ENCODE measurements at regions not wholly inside any gene's neighbourhood (a gene's known extent, or its start where the extent isn't known, plus 50 kb on each side); places are given as distances from the start of the nearest gene placed in this dataset.
"Not testable (repeated sequence)": the region's sequence is repeated elsewhere in the genome, so short reads cannot be mapped to it uniquely, and the experiment has no call there.

- DNase-seq (ENCODE audit: low spot score) = no peak
Measured at GRCh38 chr14:104230946-104231345, 92.6 kb downstream of the KIF26A start.

- no peak for DNase-seq (ENCODE audit: low spot score)
Measured at GRCh38 chr14:104232070-104232484, 93.7 kb downstream of the KIF26A start.

GRCh38 chr14:104234007-104234786 lies 95.8 kb downstream of the KIF26A start:
- not testable (repeated sequence) for DNase-seq (ENCODE audit: low spot score)

- DNase-seq (ENCODE audit: low spot score) = no peak
Measured at GRCh38 chr14:104235686-104236085, 97.3 kb downstream of the KIF26A start.

GRCh38 chr14:104237651-104238423 lies 99.5 kb downstream of the KIF26A start:
- no peak for DNase-seq (ENCODE audit: low spot score)

- DNase-seq (ENCODE audit: low spot score) = no peak
Measured at GRCh38 chr14:104238424-104239184, 100.2 kb downstream of the KIF26A start.

- DNase-seq (ENCODE audit: low spot score) = no peak
Measured at GRCh38 chr14:104239185-104239775, 100.9 kb downstream of the KIF26A start.

- no peak for DNase-seq (ENCODE audit: low spot score)
Measured at GRCh38 chr14:104239861-104240301, 101.5 kb downstream of the KIF26A start.

GRCh38 chr14:104240434-104241157 lies 102.2 kb downstream of the KIF26A start:
- DNase-seq (ENCODE audit: low spot score) = no peak

- no peak for DNase-seq (ENCODE audit: low spot score)
Measured at GRCh38 chr14:104243200-104243599, 104.8 kb downstream of the KIF26A start.

GRCh38 chr14:104244221-104245011 lies 106.0 kb downstream of the KIF26A start:
- DNase-seq (ENCODE audit: low spot score) = peak; percentile 1

GRCh38 chr14:104245075-104245474 lies 106.7 kb downstream of the KIF26A start:
- no peak for DNase-seq (ENCODE audit: low spot score)

- no peak for DNase-seq (ENCODE audit: low spot score)
Measured at GRCh38 chr14:104245723-104246122, 107.3 kb downstream of the KIF26A start.

- DNase-seq (ENCODE audit: low spot score) = no peak
Measured at GRCh38 chr14:104246401-104247335, 108.3 kb downstream of the KIF26A start.

GRCh38 chr14:104247336-104248202 lies 109.2 kb downstream of the KIF26A start:
- no peak for DNase-seq (ENCODE audit: low spot score)

- DNase-seq (ENCODE audit: low spot score) = no peak
Measured at GRCh38 chr14:104248203-104249055, 110.0 kb downstream of the KIF26A start.

- no peak for DNase-seq (ENCODE audit: low spot score)
Measured at GRCh38 chr14:104249089-104249488, 110.7 kb downstream of the KIF26A start.

Data from pons (tissue), 1 donor.